Dendritic cell treated with granulocyte-macrophage colony-stimulating factor and Interleukin-4, amounts not matched to agents 40 ng/mL and 50 ng/mL, for 4 days (primary cell): ENCODE measurements at regions not wholly inside any gene's neighbourhood (a gene's known extent, or its start where the extent isn't known, plus 50 kb on each side); places are given as distances from the start of the nearest gene placed in this dataset.

Experiments used
- H3K27ac Mint-ChIP-seq: one replicate; pipeline ENCODE4 v1.8.0; 2022; ENCODE audit warnings: mild to moderate bottlenecking, mixed read lengths
- H3K27me3 Mint-ChIP-seq: one replicate; pipeline ENCODE4 v1.8.0; 2022; ENCODE audit warnings: mild to moderate bottlenecking, mixed read lengths
- H3K36me3 Mint-ChIP-seq: one replicate; pipeline ENCODE4 v1.8.0; 2022; ENCODE audit warnings: low read depth, mixed read lengths
- H3K4me1 Mint-ChIP-seq: one replicate; pipeline ENCODE4 v1.8.0; 2022; ENCODE audit warnings: low read depth, mixed read lengths
- H3K4me3 Mint-ChIP-seq: one replicate; pipeline ENCODE4 v1.8.0; 2022; ENCODE audit warnings: mild to moderate bottlenecking, moderate library complexity, mixed read lengths
- H3K9me3 Mint-ChIP-seq: one replicate; pipeline ENCODE4 v1.8.0; 2022; ENCODE audit warnings: mixed read lengths
- intact Hi-C: fragments of 100-400 bp; cut with micrococcal nuclease; formaldehyde crosslinking; loops from one replicate; pipeline ENCODE4 v1.15.0; 2022

DNA sequence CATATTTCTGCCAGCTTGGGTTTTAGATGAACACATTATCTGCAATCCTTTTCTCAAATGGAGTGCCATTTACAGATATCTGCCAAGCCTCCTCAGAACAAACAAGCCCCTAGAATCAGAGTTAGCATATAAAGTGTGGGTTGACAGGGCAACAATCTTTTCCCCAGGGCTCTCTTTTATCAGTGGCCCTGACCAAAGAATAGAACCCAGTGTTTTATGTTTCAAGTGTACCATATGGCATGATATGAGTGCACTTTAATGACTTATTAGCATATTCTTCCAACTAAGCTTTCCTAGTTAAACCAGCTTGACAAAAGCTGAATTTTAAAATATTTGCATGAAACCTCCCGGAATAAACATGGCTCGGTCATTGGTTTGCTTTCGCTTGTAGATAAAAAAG lies 57.3 kb downstream of the EVX1 start:
- Mint-ChIP-seq H3K4me3 (no peak overlapping the region), H3K27me3 (peaks cover 12% of the 10 kb centered on the region), H3K4me1 (peaks cover 22% of the 10 kb centered on the region)

DNA sequence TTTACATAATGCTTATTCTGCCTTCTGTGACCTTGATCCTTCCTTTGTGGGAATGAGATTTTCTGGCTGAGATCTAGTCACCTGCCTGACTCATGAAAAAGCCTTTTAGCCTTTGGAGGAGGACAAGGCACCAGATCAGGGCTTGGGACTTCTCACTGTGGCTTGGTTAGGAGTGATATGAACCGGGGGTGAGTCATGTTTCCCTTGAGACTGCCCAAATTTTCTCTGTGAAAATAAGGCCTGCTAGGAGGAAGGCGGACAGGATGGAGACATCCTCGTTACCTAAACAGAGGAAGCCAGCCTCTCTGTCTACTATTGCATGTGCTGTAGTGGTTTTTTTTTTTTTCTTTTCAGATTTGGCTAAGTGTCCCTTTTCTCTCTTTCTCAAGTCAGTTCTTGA lies 57.8 kb downstream of the EVX1 start:
- Mint-ChIP-seq H3K27me3 (peaks cover 11% of the 10 kb centered on the region), H3K4me3 (no peak overlapping the region), H3K4me1 (peaks cover 26% of the 10 kb centered on the region), H3K27ac (no peak overlapping the region), H3K36me3 (no peaks in the 10 kb centered on the region), H3K9me3 (no peaks in the 10 kb centered on the region)
- intact Hi-C loops = no loop called here

More for the DNA sequence above, 57.3 kb downstream of the EVX1 start:
- Mint-ChIP-seq H3K36me3 (no peaks in the 10 kb centered on the region), H3K27ac (no peak overlapping the region), H3K9me3 (no peaks in the 10 kb centered on the region)
- intact Hi-C loops = no loop called here

DNA sequence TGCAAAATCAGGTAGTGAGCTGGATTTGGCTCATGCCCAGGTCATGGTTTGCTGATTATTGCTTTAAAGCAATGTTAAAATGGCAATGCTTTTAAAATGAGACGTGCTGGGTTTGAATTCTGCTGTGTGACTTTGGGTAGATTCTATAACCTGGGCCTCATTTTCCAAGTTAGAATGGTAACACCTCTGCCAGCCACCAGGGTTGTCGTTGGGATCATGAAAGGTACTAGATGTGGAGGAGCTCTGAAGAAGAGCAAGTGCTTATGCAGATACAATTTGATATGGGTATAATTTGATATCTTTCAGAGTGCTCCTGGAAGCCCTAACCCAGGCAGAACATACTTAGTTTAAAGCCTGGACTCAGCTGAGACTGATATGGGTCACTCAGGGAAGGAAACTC lies 60.0 kb downstream of the EVX1 start:
- Mint-ChIP-seq H3K9me3 (no peaks in the 10 kb centered on the region), H3K27ac (no peak overlapping the region), H3K27me3 (peaks cover 1% of the 10 kb centered on the region), H3K4me1 (peaks cover 26% of the 10 kb centered on the region), H3K4me3 (no peak overlapping the region), H3K36me3 (no peaks in the 10 kb centered on the region)
- intact Hi-C loops = no loop called here

DNA sequence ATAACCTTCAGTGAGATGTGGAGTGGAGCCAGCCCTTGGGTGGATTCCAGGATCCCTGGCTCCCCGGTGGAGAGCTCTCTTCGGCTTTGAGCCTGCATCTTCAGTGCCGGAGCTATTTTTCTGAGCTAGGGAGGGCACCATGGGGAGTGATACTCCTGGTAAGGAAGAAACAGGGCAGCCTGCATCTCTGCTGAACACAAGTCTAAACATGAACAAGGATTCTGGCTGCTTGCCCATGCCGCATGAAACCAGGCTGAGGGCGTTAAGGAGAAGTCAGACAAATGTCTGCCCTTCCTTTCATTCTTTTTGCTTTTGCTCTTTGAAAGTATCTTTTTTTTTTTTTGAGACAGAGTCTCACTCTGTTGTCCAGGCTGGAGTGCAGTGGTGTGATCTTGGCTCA lies 60.4 kb downstream of the EVX1 start:
- H3K4me3 Mint-ChIP-seq = no peak overlapping the region
- intact Hi-C loops = no loop called here
- no peak overlapping the region for H3K27ac Mint-ChIP-seq
- peaks cover 1% of the 10 kb centered on the region for H3K27me3 Mint-ChIP-seq
- H3K4me1 Mint-ChIP-seq = peaks cover 26% of the 10 kb centered on the region
- H3K9me3 Mint-ChIP-seq = no peaks in the 10 kb centered on the region
- no peaks in the 10 kb centered on the region for H3K36me3 Mint-ChIP-seq

DNA sequence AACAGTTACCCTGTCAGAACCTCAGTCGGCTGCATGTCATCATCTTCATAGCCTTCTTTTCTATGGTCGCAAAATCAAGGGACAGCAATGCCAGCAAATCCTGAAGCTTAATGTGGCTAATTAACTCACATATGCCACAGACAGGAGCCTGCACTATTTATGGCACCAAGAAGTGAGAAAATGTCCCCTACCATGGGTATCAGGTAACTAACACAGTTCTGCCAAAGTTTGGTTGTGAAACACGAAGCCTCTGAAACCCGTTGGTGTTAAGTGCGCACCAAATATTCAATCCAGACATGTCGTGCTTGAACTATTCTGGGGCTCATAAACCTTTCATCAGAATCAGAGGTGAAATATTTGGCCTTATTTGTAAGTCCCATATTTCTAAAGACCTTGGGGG lies 63.3 kb downstream of the EVX1 start:
- no peaks in the 10 kb centered on the region for H3K9me3 Mint-ChIP-seq
- no peaks in the 10 kb centered on the region for H3K36me3 Mint-ChIP-seq
- H3K4me1 Mint-ChIP-seq = peaks cover 18% of the 10 kb centered on the region
- no peak overlapping the region for H3K27ac Mint-ChIP-seq
- intact Hi-C loops = no loop called here
- no peak overlapping the region for H3K4me3 Mint-ChIP-seq
- H3K27me3 Mint-ChIP-seq = peaks cover 1% of the 10 kb centered on the region

DNA sequence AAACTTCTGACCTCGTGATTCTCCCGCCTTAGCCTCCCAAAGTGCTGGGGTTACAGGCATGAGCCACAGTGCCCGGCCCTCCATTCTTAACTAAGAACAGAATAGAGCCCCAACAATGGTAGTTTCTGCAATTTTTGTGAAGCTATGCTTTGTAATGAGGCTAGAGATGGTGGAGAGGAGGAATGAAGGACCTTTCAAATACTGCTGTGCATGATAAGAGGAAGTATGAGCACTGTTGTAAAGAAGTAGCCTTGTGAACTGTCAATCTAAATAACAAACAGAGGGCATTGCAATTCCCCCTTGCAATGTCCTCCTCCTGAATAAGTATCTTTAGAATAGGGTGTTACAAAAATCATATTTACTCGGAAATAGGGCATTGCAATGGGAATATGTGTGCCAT lies 70.2 kb downstream of the EVX1 start:
- Mint-ChIP-seq H3K9me3 (no peaks in the 10 kb centered on the region), H3K27ac (no peak overlapping the region), H3K36me3 (no peaks in the 10 kb centered on the region), H3K4me3 (no peak overlapping the region), H3K4me1 (peaks cover 37% of the 10 kb centered on the region), H3K27me3 (no peaks in the 10 kb centered on the region)
- intact Hi-C loops = no loop called here

DNA sequence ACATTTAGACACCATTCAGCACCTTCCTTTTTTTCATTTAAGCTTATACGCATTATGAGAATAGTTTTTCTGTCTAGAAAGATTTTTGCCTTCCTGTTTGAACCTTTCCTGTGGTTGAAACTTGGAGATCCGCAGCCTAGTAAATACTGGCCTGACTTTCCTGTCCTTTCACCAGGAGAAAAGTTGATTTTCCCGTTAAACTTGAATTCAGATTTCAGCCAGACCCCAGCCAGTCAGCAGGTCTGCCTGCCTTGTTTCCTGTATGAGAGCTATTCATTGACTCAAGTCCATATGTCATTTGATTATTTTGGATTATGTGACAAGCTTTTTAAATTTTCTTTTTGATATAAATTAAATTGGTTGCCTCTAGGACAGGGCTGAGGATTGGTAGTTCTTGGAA lies 71.5 kb downstream of the EVX1 start:
- peaks cover 37% of the 10 kb centered on the region for H3K4me1 Mint-ChIP-seq
- peaks cover 8% of the 10 kb centered on the region for H3K36me3 Mint-ChIP-seq
- no peak overlapping the region for H3K4me3 Mint-ChIP-seq
- H3K27ac Mint-ChIP-seq = peak overlapping the region; percentile 43
- no peaks in the 10 kb centered on the region for H3K27me3 Mint-ChIP-seq
- intact Hi-C loops = no loop called here
- H3K9me3 Mint-ChIP-seq = peaks cover 10% of the 10 kb centered on the region

DNA sequence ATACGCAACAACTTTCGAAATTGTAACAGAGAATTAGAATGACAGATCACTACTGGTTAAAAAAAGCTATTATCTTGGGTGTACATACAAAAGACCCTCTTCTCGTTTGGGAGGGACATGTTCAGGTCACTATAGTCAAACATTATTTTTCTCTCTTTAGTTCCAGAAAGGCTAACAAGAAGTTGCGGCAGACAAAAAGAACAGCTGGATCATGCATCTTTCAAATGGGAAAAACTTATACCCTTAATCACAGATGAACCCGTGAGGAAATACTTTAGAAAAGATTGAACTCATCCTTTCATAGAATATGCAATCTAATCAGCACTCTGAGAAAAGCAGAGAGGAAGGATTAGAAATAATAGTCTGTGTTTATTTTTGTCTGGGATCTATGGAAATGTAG lies 72.5 kb downstream of the EVX1 start:
- intact Hi-C loops = no loop called here
- H3K36me3 Mint-ChIP-seq = peaks cover 12% of the 10 kb centered on the region
- no peak overlapping the region for H3K4me3 Mint-ChIP-seq
- H3K9me3 Mint-ChIP-seq = peaks cover 16% of the 10 kb centered on the region
- H3K27me3 Mint-ChIP-seq = no peaks in the 10 kb centered on the region
- H3K27ac Mint-ChIP-seq = no peak overlapping the region
- H3K4me1 Mint-ChIP-seq = peaks cover 37% of the 10 kb centered on the region

DNA sequence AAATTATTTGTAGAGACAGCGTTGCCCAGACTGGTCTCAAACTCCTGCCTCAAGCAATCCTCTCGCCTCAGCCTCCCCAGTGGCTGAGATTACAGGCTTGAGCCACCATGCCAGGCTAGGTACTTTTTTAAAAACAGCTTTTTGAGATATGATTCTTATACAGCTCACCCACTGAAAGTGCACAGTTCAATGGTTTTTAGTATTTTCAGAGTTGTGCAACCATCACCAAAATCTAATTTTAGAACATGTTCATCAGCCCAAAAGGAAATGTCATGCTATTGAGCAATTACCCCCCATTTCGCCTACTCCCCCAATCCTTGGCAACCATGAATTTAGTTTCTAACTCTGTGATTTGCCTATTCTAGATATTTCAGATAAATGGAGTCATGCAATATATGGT lies 73.7 kb downstream of the EVX1 start:
- peaks cover 12% of the 10 kb centered on the region for H3K36me3 Mint-ChIP-seq
- H3K27ac Mint-ChIP-seq = no peak overlapping the region
- H3K4me1 Mint-ChIP-seq = peaks cover 37% of the 10 kb centered on the region
- intact Hi-C loops = no loop called here
- H3K27me3 Mint-ChIP-seq = no peaks in the 10 kb centered on the region
- H3K9me3 Mint-ChIP-seq = peaks cover 16% of the 10 kb centered on the region
- no peak overlapping the region for H3K4me3 Mint-ChIP-seq

DNA sequence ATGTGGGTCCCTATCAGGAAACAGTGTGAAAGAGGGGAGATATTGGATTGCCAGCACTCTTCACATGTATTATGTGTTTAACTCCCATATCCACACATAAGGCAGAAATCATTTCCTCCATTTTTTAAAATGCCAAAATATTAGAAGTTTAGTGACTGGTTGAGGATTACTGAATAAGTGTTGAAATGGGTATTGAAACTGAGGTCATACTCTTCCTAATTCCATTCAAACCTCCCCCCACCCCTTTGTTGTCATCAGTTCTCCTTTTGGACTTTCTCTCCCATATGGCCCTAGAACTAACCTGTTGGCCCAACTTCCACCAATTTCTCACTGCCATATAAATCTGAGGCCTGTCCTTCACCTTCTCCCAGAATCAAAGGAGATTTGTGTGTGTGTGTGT lies 81.6 kb downstream of the EVX1 start:
- intact Hi-C loops = no loop called here
- peaks cover 5% of the 10 kb centered on the region for H3K9me3 Mint-ChIP-seq
- H3K27ac Mint-ChIP-seq = no peak overlapping the region
- peaks cover 18% of the 10 kb centered on the region for H3K4me1 Mint-ChIP-seq
- H3K4me3 Mint-ChIP-seq = no peak overlapping the region
- H3K36me3 Mint-ChIP-seq = peaks cover 3% of the 10 kb centered on the region
- H3K27me3 Mint-ChIP-seq = no peaks in the 10 kb centered on the region

DNA sequence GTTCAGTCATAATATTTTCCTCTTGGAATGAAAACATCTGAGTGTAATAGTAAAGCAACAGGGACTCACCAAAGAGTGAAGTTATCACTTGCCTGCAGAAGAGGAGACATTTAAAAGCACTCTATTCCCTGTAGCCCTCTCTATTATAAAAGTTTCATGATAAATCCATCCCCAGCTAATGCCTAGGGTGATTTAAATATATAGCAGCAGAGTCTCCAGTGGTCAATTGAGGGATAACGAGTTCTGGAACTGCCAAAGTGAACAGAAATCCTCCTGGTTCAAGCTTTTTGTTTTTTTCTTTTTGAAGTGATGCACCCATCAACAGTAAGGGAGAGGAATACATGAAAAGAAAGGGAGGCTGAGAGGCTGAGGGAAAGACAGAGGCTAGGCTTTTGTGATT lies 87.3 kb downstream of the EVX1 start:
- Mint-ChIP-seq H3K4me1 (peaks cover 8% of the 10 kb centered on the region), H3K4me3 (no peak overlapping the region), H3K27me3 (peaks cover 2% of the 10 kb centered on the region), H3K36me3 (no peaks in the 10 kb centered on the region), H3K27ac (no peak overlapping the region), H3K9me3 (peaks cover 10% of the 10 kb centered on the region)
- intact Hi-C loops = no loop called here

DNA sequence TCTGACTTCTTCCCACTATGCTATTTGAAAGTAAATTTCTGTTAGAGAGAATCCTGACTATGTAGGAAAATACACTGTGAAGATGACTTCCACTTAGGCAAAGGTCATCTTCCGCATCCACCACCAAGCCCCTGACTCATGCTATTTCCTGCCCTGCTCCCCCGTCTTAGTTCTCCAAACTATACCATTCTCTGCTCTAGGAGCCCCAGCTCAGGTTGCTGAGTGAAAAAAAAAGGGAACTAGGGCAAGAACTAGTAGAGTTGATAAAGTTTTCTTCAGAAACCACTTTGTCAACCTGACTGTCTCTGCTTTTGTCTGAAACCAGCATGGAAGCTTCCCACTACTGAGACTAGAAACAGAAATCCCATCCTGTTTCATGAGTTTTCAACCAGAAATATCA lies 96.9 kb downstream of the EVX1 start:
- H3K9me3 Mint-ChIP-seq = no peaks in the 10 kb centered on the region
- H3K4me1 Mint-ChIP-seq = peaks cover 45% of the 10 kb centered on the region
- H3K27ac Mint-ChIP-seq = peak overlapping the region; percentile 88
- no peak overlapping the region for H3K4me3 Mint-ChIP-seq
- H3K36me3 Mint-ChIP-seq = no peaks in the 10 kb centered on the region
- H3K27me3 Mint-ChIP-seq = no peaks in the 10 kb centered on the region
- intact Hi-C loops = loop anchor here (1.0 kb wide), 1 partner anchor 20 kb away; no protein-coding TSS in a partner anchor

DNA sequence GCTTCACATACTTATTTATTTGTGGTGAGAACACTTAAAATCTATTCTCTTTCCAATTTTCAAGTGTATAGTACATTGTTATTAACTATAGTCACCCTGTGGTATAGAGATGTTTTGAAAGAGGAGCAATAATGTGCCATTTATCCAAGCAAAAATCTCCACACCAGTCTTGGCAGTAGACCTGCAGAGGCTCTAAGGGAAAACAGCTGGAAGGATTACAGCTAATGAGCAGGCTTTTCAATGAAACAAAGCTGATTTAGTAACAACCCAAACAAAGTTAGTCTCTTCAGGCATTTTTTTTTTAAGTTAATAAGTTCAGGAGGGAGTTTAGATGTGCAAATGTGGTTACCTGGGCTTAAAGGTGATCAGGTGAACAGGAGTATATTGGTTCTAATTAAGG lies 101.9 kb downstream of the EVX1 start:
- Mint-ChIP-seq H3K36me3 (no peaks in the 10 kb centered on the region), H3K27ac (no peak overlapping the region), H3K4me1 (peaks cover 45% of the 10 kb centered on the region), H3K9me3 (no peaks in the 10 kb centered on the region), H3K4me3 (no peak overlapping the region), H3K27me3 (peaks cover 2% of the 10 kb centered on the region)
- intact Hi-C loops = no loop called here

DNA sequence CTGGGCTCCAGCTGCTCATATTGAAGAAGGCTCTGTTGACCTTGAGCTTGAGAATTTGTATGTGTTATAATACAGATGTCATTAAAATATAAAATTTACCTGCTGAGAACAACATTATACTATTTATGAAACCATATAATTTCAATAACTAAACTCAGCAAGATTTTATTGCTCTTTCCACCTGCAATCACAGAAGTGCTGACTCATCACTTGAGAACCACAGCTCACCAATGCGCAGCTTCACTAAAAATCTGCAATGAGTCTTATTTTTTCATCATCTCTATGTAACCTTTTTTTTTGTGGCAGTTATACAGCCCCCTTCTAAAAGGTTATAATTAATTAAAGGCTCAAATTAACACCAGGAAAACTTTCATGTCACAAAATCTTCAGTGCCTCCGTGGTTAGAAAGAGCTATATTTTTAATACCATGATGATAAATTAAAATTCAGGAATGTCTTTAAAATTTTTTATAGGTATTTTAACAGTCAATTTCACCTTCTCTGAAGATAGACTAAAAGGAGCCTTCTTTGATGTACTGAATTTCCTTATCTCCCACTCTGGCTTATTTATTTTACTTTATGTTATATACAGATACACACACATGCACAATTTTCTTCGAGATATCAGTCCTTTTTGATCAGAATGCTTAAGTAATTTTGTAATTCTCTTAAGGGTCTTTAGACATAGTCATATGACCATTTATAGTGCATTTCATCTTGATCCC lies 102.7 kb downstream of the EVX1 start:
- no peak overlapping the region for H3K4me3 Mint-ChIP-seq
- H3K27me3 Mint-ChIP-seq = peaks cover 9% of the 10 kb centered on the region
- H3K4me1 Mint-ChIP-seq = peaks cover 38% of the 10 kb centered on the region
- no peak overlapping the region for H3K27ac Mint-ChIP-seq
- no peaks in the 10 kb centered on the region for H3K36me3 Mint-ChIP-seq
- intact Hi-C loops = no loop called here
- no peaks in the 10 kb centered on the region for H3K9me3 Mint-ChIP-seq

DNA sequence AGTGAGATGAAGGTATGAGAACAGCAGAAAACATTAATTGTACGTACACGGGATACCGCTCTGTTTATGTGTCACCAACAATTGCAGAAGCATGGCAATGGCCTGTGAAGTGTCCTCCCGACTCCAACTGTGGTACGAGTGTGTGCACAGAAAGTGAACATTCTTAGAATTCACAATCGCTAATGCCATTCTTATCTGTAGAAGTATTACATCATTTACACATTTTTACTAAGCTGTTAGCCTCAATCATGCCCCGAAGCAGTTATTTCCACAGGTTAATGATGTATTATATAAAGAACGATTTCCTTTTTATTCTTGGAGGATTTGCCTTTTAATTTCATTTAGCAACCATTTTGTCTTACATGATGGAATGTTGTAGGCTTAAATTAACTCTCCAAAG lies 103.4 kb downstream of the EVX1 start:
- Mint-ChIP-seq H3K27me3 (peaks cover 12% of the 10 kb centered on the region), H3K36me3 (no peaks in the 10 kb centered on the region), H3K4me3 (no peak overlapping the region), H3K4me1 (peaks cover 35% of the 10 kb centered on the region), H3K27ac (no peak overlapping the region), H3K9me3 (no peaks in the 10 kb centered on the region)
- intact Hi-C loops = no loop called here
